Ishikawa (cell line): ENCODE measurements at regions not wholly inside any gene's neighbourhood (a gene's known extent, or its start where the extent isn't known, plus 50 kb on each side); places are given as distances from the start of the nearest gene placed in this dataset.

Source experiments
- CREB1 ChIP-seq: IDR thresholded peaks from 2 replicates; pipeline ENCODE4 v1.6.1; 2012; ENCODE audit warnings: low read depth
- EGR1 ChIP-seq: IDR thresholded peaks from 2 replicates; pipeline ENCODE4 v1.6.1; 2012
- EP300 ChIP-seq: IDR thresholded peaks from 2 replicates; pipeline ENCODE4 v1.6.1; 2012; ENCODE audit warnings: borderline replicate concordance
- FOXM1 ChIP-seq: IDR thresholded peaks from 2 replicates; pipeline ENCODE4 v1.6.1; 2012; ENCODE audit warnings: low read depth, borderline replicate concordance
- MAX ChIP-seq: IDR thresholded peaks from 2 replicates; pipeline ENCODE4 v1.6.1; 2012
- TAF1 ChIP-seq: IDR thresholded peaks from 2 replicates; pipeline ENCODE4 v1.6.1; 2012; ENCODE audit warnings: low read depth, mild to moderate bottlenecking
- TCF12 ChIP-seq: IDR thresholded peaks from 2 replicates; pipeline ENCODE4 v1.6.1; 2012; ENCODE audit warnings: low read depth
- TEAD4 ChIP-seq: IDR thresholded peaks from 2 replicates; pipeline ENCODE4 v1.6.1; 2012
- YY1 ChIP-seq: IDR thresholded peaks from 2 replicates; pipeline ENCODE4 v1.6.1; 2012; ENCODE audit warnings: low read depth
- ZBTB7A ChIP-seq: IDR thresholded peaks from 2 replicates; pipeline ENCODE4 v1.6.1; 2012; ENCODE audit warnings: low read depth
- TF ChIP-seq, protein P1 (sequence below): IDR thresholded peaks from 2 replicates; pipeline ENCODE4 v1.6.1; 2012; ENCODE audit warnings: low read depth, mild to moderate bottlenecking
- TF ChIP-seq, protein P2 (sequence below): IDR thresholded peaks from 2 replicates; pipeline ENCODE4 v1.6.1; 2012

DNA sequence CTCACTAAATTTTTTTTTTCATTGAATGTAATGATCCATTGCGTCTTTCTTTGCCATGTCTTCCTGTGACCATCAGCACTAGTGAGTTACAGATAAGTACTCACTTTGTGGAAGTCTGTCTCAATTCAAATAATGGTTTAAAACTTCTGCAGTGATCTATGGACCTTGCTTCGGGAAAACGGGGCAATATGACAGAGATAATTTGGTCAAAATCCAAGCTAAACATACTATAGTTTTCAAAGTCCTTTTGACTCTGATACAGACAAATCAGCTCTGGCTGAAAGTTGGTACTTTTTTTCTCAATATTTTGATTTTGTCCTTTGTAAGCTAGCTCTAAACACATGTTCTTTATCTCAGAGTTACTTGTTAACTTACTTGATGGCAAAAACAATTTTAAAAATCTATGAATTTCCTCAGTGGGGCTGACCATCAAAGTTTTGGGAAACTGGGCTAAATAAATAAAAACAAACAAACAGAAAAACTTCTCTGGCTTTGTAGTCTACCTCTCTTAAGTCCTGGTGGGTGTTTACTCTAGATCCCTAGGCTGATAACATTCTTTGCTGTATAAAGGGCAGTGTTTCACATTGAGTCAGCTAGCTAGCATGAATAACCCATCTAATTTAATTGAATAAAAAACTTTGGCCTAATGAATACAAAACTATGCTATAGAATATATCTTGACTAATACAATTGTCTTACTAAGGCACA, 327.6 kb downstream of the RDH14 start:
- TF ChIP-seq, protein P1, sequence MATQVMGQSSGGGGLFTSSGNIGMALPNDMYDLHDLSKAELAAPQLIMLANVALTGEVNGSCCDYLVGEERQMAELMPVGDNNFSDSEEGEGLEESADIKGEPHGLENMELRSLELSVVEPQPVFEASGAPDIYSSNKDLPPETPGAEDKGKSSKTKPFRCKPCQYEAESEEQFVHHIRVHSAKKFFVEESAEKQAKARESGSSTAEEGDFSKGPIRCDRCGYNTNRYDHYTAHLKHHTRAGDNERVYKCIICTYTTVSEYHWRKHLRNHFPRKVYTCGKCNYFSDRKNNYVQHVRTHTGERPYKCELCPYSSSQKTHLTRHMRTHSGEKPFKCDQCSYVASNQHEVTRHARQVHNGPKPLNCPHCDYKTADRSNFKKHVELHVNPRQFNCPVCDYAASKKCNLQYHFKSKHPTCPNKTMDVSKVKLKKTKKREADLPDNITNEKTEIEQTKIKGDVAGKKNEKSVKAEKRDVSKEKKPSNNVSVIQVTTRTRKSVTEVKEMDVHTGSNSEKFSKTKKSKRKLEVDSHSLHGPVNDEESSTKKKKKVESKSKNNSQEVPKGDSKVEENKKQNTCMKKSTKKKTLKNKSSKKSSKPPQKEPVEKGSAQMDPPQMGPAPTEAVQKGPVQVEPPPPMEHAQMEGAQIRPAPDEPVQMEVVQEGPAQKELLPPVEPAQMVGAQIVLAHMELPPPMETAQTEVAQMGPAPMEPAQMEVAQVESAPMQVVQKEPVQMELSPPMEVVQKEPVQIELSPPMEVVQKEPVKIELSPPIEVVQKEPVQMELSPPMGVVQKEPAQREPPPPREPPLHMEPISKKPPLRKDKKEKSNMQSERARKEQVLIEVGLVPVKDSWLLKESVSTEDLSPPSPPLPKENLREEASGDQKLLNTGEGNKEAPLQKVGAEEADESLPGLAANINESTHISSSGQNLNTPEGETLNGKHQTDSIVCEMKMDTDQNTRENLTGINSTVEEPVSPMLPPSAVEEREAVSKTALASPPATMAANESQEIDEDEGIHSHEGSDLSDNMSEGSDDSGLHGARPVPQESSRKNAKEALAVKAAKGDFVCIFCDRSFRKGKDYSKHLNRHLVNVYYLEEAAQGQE, result no peak
- no peak for TF ChIP-seq YY1
- TF ChIP-seq EP300, result no peak
- no peak for TF ChIP-seq ZBTB7A
- no peak for TF ChIP-seq MAX
- no peak for TF ChIP-seq TAF1
- TF ChIP-seq CREB1, result no peak
- no peak for TF ChIP-seq FOXM1
- TF ChIP-seq TEAD4, result no peak
- no peak for TF ChIP-seq TCF12
- no peak for TF ChIP-seq EGR1
- TF ChIP-seq, protein P2, sequence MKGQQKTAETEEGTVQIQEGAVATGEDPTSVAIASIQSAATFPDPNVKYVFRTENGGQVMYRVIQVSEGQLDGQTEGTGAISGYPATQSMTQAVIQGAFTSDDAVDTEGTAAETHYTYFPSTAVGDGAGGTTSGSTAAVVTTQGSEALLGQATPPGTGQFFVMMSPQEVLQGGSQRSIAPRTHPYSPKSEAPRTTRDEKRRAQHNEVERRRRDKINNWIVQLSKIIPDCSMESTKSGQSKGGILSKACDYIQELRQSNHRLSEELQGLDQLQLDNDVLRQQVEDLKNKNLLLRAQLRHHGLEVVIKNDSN, result no peak
